ENCODE measurements at regions not wholly inside any gene's neighbourhood (a gene's known extent, or its start where the extent isn't known, plus 50 kb on each side); places are given as distances from the start of the nearest gene placed in this dataset.

DNA sequence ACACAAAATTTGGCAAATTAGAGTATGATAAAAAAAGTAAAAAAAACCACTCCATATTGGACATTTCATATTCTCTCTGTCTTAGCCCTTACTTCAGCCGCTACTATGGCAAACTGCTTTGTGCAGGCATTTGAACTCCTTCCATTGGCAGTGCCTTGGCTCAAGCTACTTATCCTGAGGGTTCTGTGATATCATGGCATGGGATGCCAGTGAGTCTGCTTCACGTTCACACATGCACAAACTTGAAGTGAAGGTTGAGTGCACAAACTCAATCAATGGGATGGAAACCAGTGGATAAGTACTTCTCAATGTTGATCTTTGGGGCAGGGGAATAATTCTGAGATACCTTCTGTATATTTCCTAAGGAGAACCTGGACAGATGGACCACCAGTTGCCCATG is 117.2 kb downstream of the IL20RB start:
- TF ChIP-seq, protein P1, sequence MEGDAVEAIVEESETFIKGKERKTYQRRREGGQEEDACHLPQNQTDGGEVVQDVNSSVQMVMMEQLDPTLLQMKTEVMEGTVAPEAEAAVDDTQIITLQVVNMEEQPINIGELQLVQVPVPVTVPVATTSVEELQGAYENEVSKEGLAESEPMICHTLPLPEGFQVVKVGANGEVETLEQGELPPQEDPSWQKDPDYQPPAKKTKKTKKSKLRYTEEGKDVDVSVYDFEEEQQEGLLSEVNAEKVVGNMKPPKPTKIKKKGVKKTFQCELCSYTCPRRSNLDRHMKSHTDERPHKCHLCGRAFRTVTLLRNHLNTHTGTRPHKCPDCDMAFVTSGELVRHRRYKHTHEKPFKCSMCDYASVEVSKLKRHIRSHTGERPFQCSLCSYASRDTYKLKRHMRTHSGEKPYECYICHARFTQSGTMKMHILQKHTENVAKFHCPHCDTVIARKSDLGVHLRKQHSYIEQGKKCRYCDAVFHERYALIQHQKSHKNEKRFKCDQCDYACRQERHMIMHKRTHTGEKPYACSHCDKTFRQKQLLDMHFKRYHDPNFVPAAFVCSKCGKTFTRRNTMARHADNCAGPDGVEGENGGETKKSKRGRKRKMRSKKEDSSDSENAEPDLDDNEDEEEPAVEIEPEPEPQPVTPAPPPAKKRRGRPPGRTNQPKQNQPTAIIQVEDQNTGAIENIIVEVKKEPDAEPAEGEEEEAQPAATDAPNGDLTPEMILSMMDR (conservative IDR thresholded peaks at IDR 0.05; ENCODE audit: low read length) = no peak
- no peak for TF ChIP-seq EZH2phosphoT487 (IDR thresholded peaks at IDR 0.05; ENCODE audit: borderline replicate concordance)
